Activated CD4-positive, alpha-beta T cell treated with anti-CD3 and anti-CD28 coated beads for 36 hours (primary cell): ENCODE measurements at regions not wholly inside any gene's neighbourhood (a gene's known extent, or its start where the extent isn't known, plus 50 kb on each side); places are given as distances from the start of the nearest gene placed in this dataset.
"Not testable (repeated sequence)": the region's sequence is repeated elsewhere in the genome, so short reads cannot be mapped to it uniquely, and the experiment has no call there.

Experiments used
- ATAC-seq: fragments of 200-7000 bp; cut with Tn5 transposase; one replicate; pipeline ENCODE4 v1.10.0; 2021; ENCODE audit warnings: mild to moderate bottlenecking, moderate library complexity
- CTCF ChIA-PET: fragments of 350-600 bp; sonication (Branson Sonifier 250); formaldehyde crosslinking; loops from one replicate; lab custom pipeline; 2021; ENCODE audit warnings: antibody characterized with exemption; lab: Charles Lee
- POLR2A ChIA-PET: fragments of 350-600 bp; sonication (Branson Sonifier 250); formaldehyde crosslinking; loops from one replicate; lab custom pipeline; 2021; ENCODE audit warnings: antibody characterized with exemption, inconsistent platforms; lab: Charles Lee
- DNase-seq: peaks from one replicate; pipeline ENCODE4 v3.0.0-alpha.2; 2020
- H3K27ac Mint-ChIP-seq: one replicate; pipeline ENCODE4 v1.8.0; 2021; ENCODE audit warnings: mixed read lengths
- H3K27me3 Mint-ChIP-seq: one replicate; pipeline ENCODE4 v1.8.0; 2021; ENCODE audit warnings: mixed read lengths
- H3K36me3 Mint-ChIP-seq: one replicate; pipeline ENCODE4 v1.8.0; 2021; ENCODE audit warnings: low read depth, mixed read lengths
- H3K4me1 Mint-ChIP-seq: one replicate; pipeline ENCODE4 v1.8.0; 2021; ENCODE audit warnings: mixed read lengths
- H3K4me3 Mint-ChIP-seq: one replicate; pipeline ENCODE4 v1.8.0; 2021; ENCODE audit warnings: mild to moderate bottlenecking, moderate library complexity, mixed read lengths
- H3K9me3 Mint-ChIP-seq: one replicate; pipeline ENCODE4 v1.8.0; 2021; ENCODE audit warnings: low read depth, mixed read lengths
- intact Hi-C, 2 experiments: fragments of 100-400 bp; cut with DNase I in 1 of 2; cut with micrococcal nuclease in 1 of 2; formaldehyde crosslinking; loops; one replicate each; pipeline versions ENCODE4 v1.14.2 to v1.15.1; 2022 to 2024; cut with DNase I, micrococcal nuclease

DNA sequence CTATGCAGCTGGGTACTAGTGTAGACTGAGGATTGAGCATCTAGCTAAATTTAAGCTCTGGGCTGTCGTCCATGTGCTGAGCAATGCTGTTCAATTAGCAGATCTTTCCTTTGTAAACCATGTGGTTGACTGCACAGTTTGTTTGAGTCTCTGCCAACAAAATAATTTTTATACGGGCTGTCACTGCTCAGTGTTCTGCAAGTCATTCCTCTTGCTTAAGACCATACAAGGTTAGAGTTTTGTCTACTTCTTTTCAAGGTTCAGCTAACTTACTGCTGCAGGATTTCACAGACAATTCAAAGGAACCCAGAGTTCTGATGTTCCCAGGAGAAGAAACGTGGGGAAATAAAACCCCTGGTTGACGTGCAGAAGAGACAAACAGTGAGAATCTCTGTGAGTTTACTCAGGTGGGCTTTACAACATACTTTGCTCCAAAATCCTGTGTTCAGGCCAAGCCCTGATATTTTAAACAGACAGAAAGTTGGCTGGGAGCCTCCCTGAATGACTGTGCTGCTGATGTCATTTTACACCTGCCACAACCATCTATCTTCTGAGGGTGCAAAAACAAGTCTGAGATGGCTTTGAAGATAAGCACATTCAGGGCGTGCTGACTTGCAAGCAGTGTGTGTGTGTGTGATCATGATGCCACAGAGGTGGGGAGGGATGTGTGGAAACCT lies 177.1 kb upstream of the SVIL start:
- Mint-ChIP-seq H3K27me3 (peaks cover 23% of the 10 kb centered on the region), H3K4me3 (no peak overlapping the region), H3K36me3 (peaks cover 6% of the 10 kb centered on the region), H3K4me1 (peaks cover 28% of the 10 kb centered on the region), H3K27ac (peak overlapping the region; percentile 49), H3K9me3 (no peaks in the 10 kb centered on the region)
- DNase-seq (peak; percentile 61), ATAC-seq (peak; percentile 97)
- POLR2A ChIA-PET = no interaction called here
- intact Hi-C loops = no loop called here
- CTCF ChIA-PET = no interaction called here

GRCh38 chr10:29810816-29811215 lies 176.0 kb upstream of the SVIL start:
- intact Hi-C loops = no loop called here
- Mint-ChIP-seq H3K27me3 (peaks cover 23% of the 10 kb centered on the region), H3K9me3 (no peaks in the 10 kb centered on the region), H3K27ac (peak overlapping the region; percentile 33), H3K4me1 (peaks cover 28% of the 10 kb centered on the region), H3K4me3 (no peak overlapping the region), H3K36me3 (peaks cover 6% of the 10 kb centered on the region)
- CTCF ChIA-PET = no interaction called here
- no peak for ATAC-seq
- POLR2A ChIA-PET = interaction anchor here (0.6 kb wide), 1 partner anchor 10 kb away, joined by 7 read pairs; no protein-coding TSS in a partner anchor
- DNase-seq = no peak

GRCh38 chr10:29810231-29810630 lies 175.5 kb upstream of the SVIL start:
- H3K9me3 Mint-ChIP-seq, POLR2A ChIA-PET, H3K36me3 Mint-ChIP-seq, intact Hi-C loops, CTCF ChIA-PET, ATAC-seq, H3K4me3 Mint-ChIP-seq: not testable (repeated sequence)
- peak; percentile 19 for DNase-seq
- H3K27ac Mint-ChIP-seq = peak overlapping the region; percentile 33
- peaks cover 28% of the 10 kb centered on the region for H3K4me1 Mint-ChIP-seq
- H3K27me3 Mint-ChIP-seq = peaks cover 23% of the 10 kb centered on the region

DNA sequence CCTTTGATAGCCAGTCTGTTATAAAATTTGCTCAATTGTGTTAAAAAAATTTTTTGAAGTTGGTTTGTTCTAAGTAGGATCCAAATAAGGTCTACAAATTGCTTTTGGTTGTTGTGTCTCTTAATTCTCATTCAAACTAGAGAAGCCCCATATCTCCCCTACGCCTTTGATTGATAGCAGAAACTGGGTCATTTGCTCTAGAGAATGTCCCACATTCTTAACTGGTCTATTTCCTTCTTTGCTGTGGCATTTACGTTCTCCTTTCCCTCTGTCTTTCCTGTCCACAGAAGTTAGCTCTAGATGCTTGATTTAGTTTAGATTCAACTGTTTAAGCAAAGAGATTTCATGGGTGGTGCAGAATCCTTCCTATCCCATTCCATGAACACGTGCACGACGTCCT lies 174.6 kb upstream of the SVIL start:
- Mint-ChIP-seq H3K4me1 (peaks cover 35% of the 10 kb centered on the region), H3K4me3 (no peak overlapping the region), H3K27me3 (peaks cover 22% of the 10 kb centered on the region), H3K36me3 (peaks cover 12% of the 10 kb centered on the region), H3K27ac (no peak overlapping the region), H3K9me3 (peaks cover 7% of the 10 kb centered on the region)
- no peak for DNase-seq
- ChIA-PET CTCF (no interaction called here), POLR2A (no interaction called here)
- no peak for ATAC-seq
- intact Hi-C loops = no loop called here

DNA sequence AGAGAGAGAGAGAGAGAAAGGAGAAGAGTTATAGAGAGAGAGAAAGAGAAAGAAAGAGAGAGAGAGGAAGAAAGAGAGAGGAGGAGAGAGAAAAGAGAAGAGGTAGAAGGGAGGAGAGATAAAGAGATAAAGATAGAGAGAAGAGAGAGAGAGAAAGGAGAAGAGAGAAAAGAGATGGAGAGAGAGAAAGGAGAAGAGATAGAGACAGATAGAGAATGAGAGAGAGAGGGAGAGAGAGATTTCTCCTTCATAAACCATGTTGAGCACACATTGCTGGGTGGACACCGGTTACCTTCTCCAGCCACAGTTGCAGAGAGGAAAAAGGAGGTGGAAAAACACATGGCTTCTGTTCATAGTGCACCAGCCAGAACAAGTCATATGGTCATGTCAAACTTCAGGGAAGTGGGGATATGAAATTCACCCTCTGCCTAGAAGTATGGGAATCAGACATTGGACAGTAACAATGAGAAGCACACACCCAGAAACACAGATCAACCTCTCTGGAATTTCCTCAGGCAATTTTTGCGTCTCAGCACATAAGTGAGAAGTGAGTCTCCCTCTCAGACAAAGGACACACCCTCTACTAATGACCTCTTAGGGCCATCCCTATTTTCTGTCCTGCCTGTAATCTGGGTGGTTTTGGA lies 172.5 kb upstream of the SVIL start:
- Mint-ChIP-seq H3K4me3 (no peak overlapping the region), H3K27ac (no peak overlapping the region), H3K27me3 (peaks cover 22% of the 10 kb centered on the region), H3K4me1 (peaks cover 43% of the 10 kb centered on the region), H3K36me3 (peaks cover 12% of the 10 kb centered on the region), H3K9me3 (peaks cover 9% of the 10 kb centered on the region)
- DNase-seq (no peak), ATAC-seq (no peak)
- ChIA-PET CTCF (no interaction called here), POLR2A (no interaction called here)
- intact Hi-C loops = no loop called here

- H3K4me1 Mint-ChIP-seq = peaks cover 33% of the 10 kb centered on the region
- intact Hi-C loops = no loop called here
- CTCF ChIA-PET = no interaction called here
- no peak overlapping the region for H3K27ac Mint-ChIP-seq
- ATAC-seq (no peak), DNase-seq (no peak)
- peaks cover 22% of the 10 kb centered on the region for H3K27me3 Mint-ChIP-seq
- peaks cover 12% of the 10 kb centered on the region for H3K36me3 Mint-ChIP-seq
- H3K9me3 Mint-ChIP-seq = peaks cover 9% of the 10 kb centered on the region
- no peak overlapping the region for H3K4me3 Mint-ChIP-seq
- POLR2A ChIA-PET = no interaction called here
Measured at GRCh38 chr10:29806350-29806788, 171.6 kb upstream of the SVIL start.

DNA sequence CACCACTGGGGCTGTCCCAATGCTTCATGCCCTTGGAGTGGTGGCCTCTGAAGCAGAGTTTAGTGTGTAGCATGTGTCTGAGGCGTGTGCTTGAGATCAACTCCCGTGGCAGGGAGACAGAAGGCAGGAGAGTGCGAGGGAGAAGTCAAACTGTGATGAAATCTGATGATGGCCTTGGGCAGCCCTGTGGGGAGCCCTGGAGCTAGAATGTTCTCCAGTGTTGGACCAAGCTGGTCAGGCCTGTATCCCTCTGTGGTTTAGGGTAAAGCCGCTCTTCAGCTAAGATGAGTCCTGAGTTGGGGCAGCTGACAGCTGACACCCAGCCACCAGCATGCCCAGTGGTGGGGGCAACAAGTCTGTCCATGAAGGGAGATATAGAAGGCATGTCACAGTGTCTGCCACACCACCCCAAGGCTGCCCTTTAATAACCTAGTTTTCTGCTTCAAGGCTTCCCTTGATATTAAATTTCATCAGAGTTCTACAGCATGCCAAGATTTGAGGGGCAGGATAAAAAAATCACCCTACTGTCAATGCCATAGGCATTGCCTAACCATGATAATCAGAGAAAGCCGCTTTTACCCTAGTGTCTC lies 170.5 kb upstream of the SVIL start:
- ChIA-PET POLR2A (no interaction called here), CTCF (no interaction called here)
- H3K4me3 Mint-ChIP-seq = no peak overlapping the region
- no peak overlapping the region for H3K27ac Mint-ChIP-seq
- H3K36me3 Mint-ChIP-seq = peaks cover 9% of the 10 kb centered on the region
- peaks cover 11% of the 10 kb centered on the region for H3K9me3 Mint-ChIP-seq
- peaks cover 18% of the 10 kb centered on the region for H3K27me3 Mint-ChIP-seq
- H3K4me1 Mint-ChIP-seq = peaks cover 24% of the 10 kb centered on the region
- DNase-seq (no peak), ATAC-seq (no peak)
- intact Hi-C loops = loop anchor here in 1 of 2 experiments (2.0 kb wide), 1 partner anchor 68 kb away; no protein-coding TSS in a partner anchor

GRCh38 chr10:29804025-29804852 lies 169.5 kb upstream of the SVIL start:
- Mint-ChIP-seq H3K9me3 (peaks cover 11% of the 10 kb centered on the region), H3K4me1 (peaks cover 17% of the 10 kb centered on the region), H3K36me3 (peaks cover 7% of the 10 kb centered on the region), H3K27me3 (peaks cover 11% of the 10 kb centered on the region), H3K27ac (peak overlapping the region; percentile 27), H3K4me3 (no peak overlapping the region)
- CTCF ChIA-PET = interaction anchor here (1.1 kb wide), 1 partner anchor 234 kb away, joined by 3 read pairs; no protein-coding TSS in a partner anchor
- ATAC-seq = peak; percentile 89
- intact Hi-C loops = loop anchor here in 1 of 2 experiments (1.0 to 2.0 kb wide), 2 partner anchors 67 to 145 kb away; no protein-coding TSS in a partner anchor
- POLR2A ChIA-PET = interaction anchor here (0.6 kb wide), 1 partner anchor 16 kb away, joined by 5 read pairs; no protein-coding TSS in a partner anchor
- peak; percentile 69 for DNase-seq

- Mint-ChIP-seq H3K9me3 (peaks cover 11% of the 10 kb centered on the region), H3K4me1 (peaks cover 17% of the 10 kb centered on the region), H3K36me3 (peaks cover 7% of the 10 kb centered on the region), H3K4me3 (no peak overlapping the region), H3K27me3 (peaks cover 12% of the 10 kb centered on the region), H3K27ac (no peak overlapping the region)
- DNase-seq (no peak), ATAC-seq (no peak)
- CTCF ChIA-PET = interaction anchor here (0.7 kb wide), 1 partner anchor 198 kb away, joined by 3 read pairs; no protein-coding TSS in a partner anchor
- intact Hi-C loops = no loop called here
- POLR2A ChIA-PET = no interaction called here
Measured at GRCh38 chr10:29802171-29802570, 167.4 kb upstream of the SVIL start.

DNA sequence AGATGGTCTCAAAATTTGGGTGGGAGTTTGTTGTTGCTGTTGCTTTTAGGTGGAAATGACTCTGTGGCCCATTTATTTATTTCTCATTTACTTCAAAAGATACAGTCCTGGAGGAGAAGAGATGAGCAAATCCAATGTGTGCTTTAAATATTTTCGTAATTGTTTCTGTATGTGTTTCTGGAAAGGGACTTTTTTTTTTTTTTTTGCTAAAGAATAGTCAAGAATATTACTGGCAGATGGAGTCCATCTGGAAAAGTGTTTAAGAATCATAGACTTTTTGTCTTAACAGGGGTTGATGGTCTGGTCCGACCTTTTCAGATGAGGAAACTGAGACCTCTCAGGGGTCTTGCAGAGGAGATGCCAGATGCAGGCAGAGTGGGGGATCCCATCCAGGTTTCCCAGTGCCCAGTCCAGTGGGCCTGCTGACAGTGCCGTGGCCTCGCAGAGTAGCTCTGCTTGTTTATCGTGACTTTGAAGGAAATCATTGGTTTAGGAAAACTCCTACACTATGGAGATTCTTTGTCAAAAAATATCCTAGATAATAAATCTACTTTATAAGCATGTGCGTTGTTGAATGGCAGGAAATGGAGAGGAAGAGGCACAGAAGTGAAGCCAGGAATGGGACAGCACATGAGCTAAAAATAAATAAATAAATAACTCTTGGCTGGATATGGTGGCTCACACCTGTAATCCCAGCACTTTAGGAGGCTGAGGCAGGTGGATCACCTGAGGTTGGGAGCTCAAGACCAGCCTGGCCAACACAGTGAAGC lies 164.3 kb upstream of the SVIL start:
- Mint-ChIP-seq H3K36me3 (no peaks in the 10 kb centered on the region), H3K4me3 (no peak overlapping the region), H3K4me1 (peaks cover 8% of the 10 kb centered on the region), H3K27ac (no peak overlapping the region), H3K27me3 (peaks cover 8% of the 10 kb centered on the region), H3K9me3 (peaks cover 4% of the 10 kb centered on the region)
- intact Hi-C loops = no loop called here
- DNase-seq (no peak), ATAC-seq (no peak)
- POLR2A ChIA-PET = no interaction called here
- CTCF ChIA-PET = no interaction called here
